VCaP (cell line): ENCODE measurements at regions not wholly inside any gene's neighbourhood (a gene's known extent, or its start where the extent isn't known, plus 50 kb on each side); places are given as distances from the start of the nearest gene placed in this dataset.
"Not testable (repeated sequence)": the region's sequence is repeated elsewhere in the genome, so short reads cannot be mapped to it uniquely, and the experiment has no call there.

ENCODE experiments used
- H3K27ac ChIP-seq: fragments of 450-650 bp; 2 replicates; pipeline ENCODE4 v1.5.1; 2017
- CTCF ChIP-seq: fragments of 450-650 bp; conservative IDR thresholded peaks from 2 replicates; pipeline ENCODE4 v1.5.1; 2017; ENCODE audit warnings: mild to moderate bottlenecking, moderate library complexity

DNA sequence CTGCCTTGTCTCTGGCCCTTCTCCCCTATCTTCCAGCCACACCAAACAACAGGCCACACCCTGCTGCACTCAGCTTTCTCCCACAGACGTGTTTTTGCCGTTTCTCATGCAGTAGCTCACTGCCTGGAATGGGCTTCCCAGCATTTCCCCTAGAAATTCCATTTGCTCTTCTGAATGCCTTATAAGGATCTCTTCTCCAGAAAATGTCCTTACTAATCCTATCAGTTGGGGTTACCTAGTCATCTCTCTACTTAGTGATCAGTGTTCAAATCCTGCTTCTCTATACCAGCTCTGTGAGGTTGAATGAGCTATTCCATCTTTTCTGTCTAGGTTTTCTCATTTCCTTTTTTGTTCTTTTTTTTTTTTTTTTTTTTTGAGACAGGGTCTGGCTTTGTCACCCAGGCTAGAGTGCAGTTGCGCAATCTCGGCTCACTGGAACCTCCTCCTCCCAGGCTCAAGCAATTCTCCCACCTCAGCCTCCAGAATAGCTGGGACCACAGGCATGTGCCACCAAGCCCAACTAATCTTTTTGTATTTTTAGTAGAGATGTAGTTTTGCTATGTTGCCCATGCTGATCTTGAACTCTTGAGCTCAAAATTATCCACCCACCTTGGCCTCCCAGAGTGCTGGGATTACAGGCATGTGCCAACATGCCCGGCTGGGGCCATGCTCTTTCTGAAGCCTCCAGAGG, 98.2 kb upstream of the CHD2 start:
- H3K27ac ChIP-seq, result no peak overlapping the region

DNA sequence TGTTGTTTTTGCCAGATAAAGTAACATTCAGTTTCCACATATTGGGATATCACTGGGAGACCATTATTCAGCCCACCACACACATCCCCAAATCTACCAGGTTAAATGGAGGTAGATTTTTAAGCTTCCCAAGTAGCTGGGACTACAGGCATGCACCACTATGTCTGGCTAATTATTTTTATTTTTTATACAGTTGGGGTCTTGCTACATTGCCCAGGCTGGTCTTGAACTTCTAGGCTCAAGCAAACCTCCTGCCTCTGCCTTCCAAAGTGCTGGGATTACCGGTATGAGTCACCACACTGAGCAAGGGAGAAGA, 96.6 kb upstream of the CHD2 start:
- TF ChIP-seq CTCF, result no peak
- no peak overlapping the region for H3K27ac ChIP-seq

More for the DNA sequence above, 98.2 kb upstream of the CHD2 start:
- no peak for TF ChIP-seq CTCF

- no peak overlapping the region for H3K27ac ChIP-seq
- no peak for TF ChIP-seq CTCF
These were observed 96.1 kb upstream of the CHD2 start for GRCh38 chr15:92803852-92804609.

- H3K27ac ChIP-seq, result not testable (repeated sequence)
These were observed 95.6 kb upstream of the CHD2 start for GRCh38 chr15:92804610-92804936.

DNA sequence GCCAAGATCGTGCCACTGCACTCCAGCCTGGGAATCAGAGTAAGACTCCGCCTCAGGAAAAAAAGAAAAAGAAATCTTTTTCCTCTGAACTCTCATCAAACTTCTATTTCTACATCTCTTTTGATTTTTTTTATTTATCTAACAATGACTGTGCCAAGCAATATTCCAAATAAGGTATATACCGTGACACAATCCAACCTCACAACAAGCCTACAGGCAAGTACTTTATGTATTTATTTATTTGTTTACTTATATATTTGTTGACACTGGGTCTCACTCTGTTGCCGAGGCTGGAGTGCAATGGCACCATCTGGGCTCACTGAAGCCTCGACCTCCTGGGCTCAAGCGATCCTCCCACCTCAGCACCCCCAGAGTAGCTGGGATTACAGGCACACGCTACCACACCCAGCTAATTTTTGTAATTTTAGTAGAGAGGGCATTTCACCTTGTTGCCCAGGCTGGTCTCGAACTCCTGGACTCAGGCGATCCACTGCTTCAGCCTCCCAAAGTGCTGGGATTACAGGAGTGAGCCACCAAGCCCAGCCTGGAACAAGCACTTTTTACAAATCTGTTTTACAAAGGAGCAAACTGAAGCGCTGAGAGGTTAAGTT, 94.9 kb upstream of the CHD2 start:
- no peak for TF ChIP-seq CTCF

DNA sequence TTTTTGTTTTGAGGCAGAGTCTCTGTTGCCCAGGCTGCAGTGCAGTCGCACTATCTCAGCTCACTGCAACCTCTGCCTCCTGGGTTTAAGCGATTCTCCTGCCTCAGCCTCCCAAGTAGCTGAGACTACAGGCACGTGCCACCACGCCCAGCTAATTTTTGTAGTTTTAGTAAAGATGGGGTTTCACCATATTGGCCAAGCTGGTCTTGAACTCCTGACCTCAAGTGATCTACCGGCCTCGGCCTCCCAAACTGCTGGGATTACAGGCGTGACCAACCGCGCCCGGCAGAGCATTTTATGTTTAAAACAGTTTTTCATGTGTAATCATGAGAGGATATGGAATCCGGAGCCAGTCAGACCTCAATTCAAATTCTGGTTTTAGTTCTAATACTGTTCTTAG, 94.0 kb upstream of the CHD2 start:
- not testable (repeated sequence) for H3K27ac ChIP-seq

More for the DNA sequence above, 94.9 kb upstream of the CHD2 start:
- no peak overlapping the region for H3K27ac ChIP-seq

DNA sequence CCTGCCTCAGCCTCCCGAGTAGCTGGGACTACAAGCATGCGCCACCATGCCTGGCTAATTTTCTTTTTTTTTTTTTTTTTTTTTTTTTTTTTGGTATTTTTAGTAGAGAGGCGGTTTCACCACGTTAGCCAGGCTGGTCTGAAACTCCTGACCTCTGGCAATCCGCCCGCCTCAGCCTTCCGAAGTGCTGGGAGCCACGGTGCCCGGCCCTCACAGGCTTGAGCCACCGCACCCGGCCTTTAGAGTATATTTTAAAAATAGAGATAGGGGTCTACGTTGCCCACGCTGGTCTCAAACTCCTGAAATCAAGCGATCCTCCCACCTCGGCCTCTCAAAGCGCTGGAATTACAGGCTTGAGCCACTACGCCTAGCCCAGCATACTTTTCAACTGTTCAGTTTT, 93.4 kb upstream of the CHD2 start:
- no peak for TF ChIP-seq CTCF

DNA sequence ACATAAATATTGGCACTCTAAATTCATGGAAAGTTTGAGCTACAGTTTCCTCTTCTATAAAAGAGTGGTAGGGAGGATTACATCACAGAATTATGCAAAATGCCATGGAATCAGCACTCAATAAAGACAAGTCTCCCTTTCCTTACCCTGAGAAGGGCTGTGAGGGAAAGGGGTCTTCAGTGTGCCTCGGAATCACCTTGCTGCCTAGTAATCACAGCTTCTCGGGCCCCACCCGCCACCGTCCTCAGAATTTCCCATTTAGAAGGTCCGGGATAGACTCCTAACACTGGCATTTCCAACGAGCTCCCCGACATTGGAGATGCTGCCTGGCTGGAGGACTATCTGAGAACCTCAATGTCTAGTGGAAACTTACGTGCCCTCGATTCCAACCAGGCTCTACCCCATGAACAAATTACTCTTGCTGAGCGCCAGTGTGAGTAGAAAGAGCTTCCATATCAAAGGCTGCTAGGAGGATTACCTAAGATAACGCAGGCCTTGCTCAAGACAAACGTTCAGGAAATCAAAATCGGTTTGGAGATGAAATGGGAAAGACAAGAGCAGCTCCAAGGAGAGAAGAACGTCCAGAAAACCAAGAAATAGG, 92.1 kb upstream of the CHD2 start:
- TF ChIP-seq CTCF, result no peak
- peak overlapping the region; percentile 100 for H3K27ac ChIP-seq

More for the DNA sequence above, 93.4 kb upstream of the CHD2 start:
- no peak overlapping the region; the same call in 1 of the 2 replicates for H3K27ac ChIP-seq
